HepG2 (cell line): ENCODE measurements at regions not wholly inside any gene's neighbourhood (a gene's known extent, or its start where the extent isn't known, plus 50 kb on each side); places are given as distances from the start of the nearest gene placed in this dataset.
A peak's percentile ranks its signal among the peaks of the same experiment; 100 is the strongest.

Source experiments
- ATAC-seq: fragments of 200-7000 bp; cut with Tn5 transposase; 3 replicates; pipeline ENCODE4 v1.9.1; 2020; ENCODE audit warnings: mild to moderate bottlenecking, moderate library complexity
- BruUV-seq: library from RNA; stranded (reverse); fragments of 400-500 nt; replicated peaks from 2 replicates; lab custom pipeline; 2021; lab: Mats Ljungman, UMichigan
- CTCF ChIA-PET: fragments of 300-600 bp; formaldehyde crosslinking; extraction: SDS; loops from one replicate; lab custom pipeline; 2021; ENCODE audit warnings: low total read pairs, inconsistent platforms, low intra/inter-chr PET ratio; lab: Yijun Ruan, JAX
- POLR2A ChIA-PET: fragments of 350-600 bp; sonication (Branson Sonifier 250); formaldehyde crosslinking; loops from one replicate; lab custom pipeline; 2020; ENCODE audit warnings: antibody characterized with exemption, inconsistent platforms; lab: Yijun Ruan, JAX
- DNase-seq: peaks from one replicate; pipeline ENCODE4 v3.0.0-alpha.2; 2015; ENCODE audit warnings: low spot score
- FAIRE-seq: peaks from 3 replicates; lab custom pipeline; 2011; peaks lifted over from hg19 to GRCh38; lab: Jason Lieb, UNC
- H2AFZ ChIP-seq: one replicate; pipeline ENCODE4 v1.6.1; 2011; ENCODE audit warnings: low read length, inconsistent platforms
- H3K27ac ChIP-seq: fragments of 300-600 bp; 3 replicates; pipeline ENCODE4 v1.8.0; 2011; ENCODE audit warnings: mixed run types, mild to moderate bottlenecking, mixed read lengths, low read length, inconsistent platforms; ENCODE audit not compliant: insufficient read depth; ENCODE audit errors: extremely low read length
- H3K27me3 ChIP-seq, 2 experiments: fragments of 200-600 bp in 1 of 2; 2 replicates in 1 of 2; 3 replicates in 1 of 2; pipeline versions ENCODE4 v1.6.0 to v1.8.0; 2011; ENCODE audit warnings: low read length in 2 of 2, mild to moderate bottlenecking in 2 of 2, moderate library complexity in 2 of 2, inconsistent platforms in 1 of 2; ENCODE audit not compliant: insufficient read depth in 2 of 2, control insufficient read depth in 1 of 2
- H3K36me3 ChIP-seq, 2 experiments: fragments of 200-600 bp in 1 of 2; replicated peaks in 1 of 2; 2 replicates in 1 of 2; 3 replicates in 1 of 2; pipeline versions ENCODE4 v1.5.1 to v1.8.0; 2011; ENCODE audit warnings: low read length in 2 of 2, inconsistent platforms in 1 of 2; ENCODE audit not compliant: insufficient read depth in 2 of 2, control insufficient read depth in 1 of 2
- H3K4me1 ChIP-seq: 2 replicates; pipeline ENCODE4 v1.5.1; 2012; ENCODE audit warnings: low read length, inconsistent platforms; ENCODE audit not compliant: insufficient read depth
- H3K4me2 ChIP-seq: 2 replicates; pipeline ENCODE4 v1.6.0; 2011; ENCODE audit warnings: low read depth, low read length, inconsistent platforms
- H3K4me3 ChIP-seq, 3 experiments: fragments of 200-600 bp in 1 of 3; sonication (generic), shearing (Covaris generic) in 1 of 3; replicated peaks in 1 of 3; 2 replicates each; pipeline ENCODE4 v1.5.1; 2011 to 2016; ENCODE audit warnings: low read length in 3 of 3, inconsistent platforms in 2 of 3, low read depth in 2 of 3, mild to moderate bottlenecking in 2 of 3, control low read depth in 1 of 3, mixed read lengths in 1 of 3; ENCODE audit not compliant: insufficient read depth in 1 of 3
- H3K79me2 ChIP-seq: one replicate; pipeline ENCODE4 v1.6.1; 2011; ENCODE audit warnings: low read length, inconsistent platforms; ENCODE audit not compliant: insufficient read depth
- H3K9ac ChIP-seq: 2 replicates; pipeline ENCODE4 v1.6.0; 2011; ENCODE audit warnings: mild to moderate bottlenecking, low read depth, low read length, inconsistent platforms; ENCODE audit not compliant: insufficient read depth
- H3K9me3 ChIP-seq: 2 replicates; pipeline ENCODE4 v1.5.1; 2012; ENCODE audit warnings: mild to moderate bottlenecking, low read length
- H4K20me1 ChIP-seq: 2 replicates; pipeline ENCODE4 v1.6.0; 2011; ENCODE audit warnings: inconsistent platforms, mild to moderate bottlenecking, low read length, moderate library complexity; ENCODE audit not compliant: insufficient read depth
- CHD2 ChIP-seq: IDR thresholded peaks from 2 replicates; pipeline ENCODE4 v1.6.1; 2011; ENCODE audit warnings: low read depth, low read length, improper control_type of control experiment
- HCFC1 ChIP-seq: fragments of 150-350 bp; IDR thresholded peaks from 2 replicates; pipeline ENCODE4 v1.6.1; 2014; ENCODE audit warnings: low read depth, low read length
- ISX ChIP-seq: sonication (generic); formaldehyde crosslinking; conservative IDR thresholded peaks from 2 replicates; pipeline ENCODE4 v1.5.0; 2020; ENCODE audit warnings: missing genetic modification reagents
- MAFK ChIP-seq, 2 experiments: IDR thresholded peaks in 1 of 2; conservative IDR thresholded peaks in 1 of 2; 2 replicates each; pipeline ENCODE4 v1.6.1; 2011; ENCODE audit warnings: improper control_type of control experiment in 2 of 2, low read length in 2 of 2
- NFKB2 ChIP-seq: sonication (generic); formaldehyde crosslinking; IDR thresholded peaks from 2 replicates; pipeline ENCODE4 v1.4.0; 2020; ENCODE audit warnings: missing genetic modification reagents, borderline replicate concordance
- NONO ChIP-seq, 2 experiments: fragments of 450-650 bp in 1 of 2; sonication (generic) in 1 of 2; formaldehyde crosslinking in 1 of 2; IDR thresholded peaks in 1 of 2; conservative IDR thresholded peaks in 1 of 2; 2 replicates each; pipeline versions ENCODE4 v1.6.1 to v1.8.0; 2017 to 2022; ENCODE audit warnings: mild to moderate bottlenecking in 1 of 2, missing genetic modification reagents in 1 of 2, moderate library complexity in 1 of 2
- NR2F1 ChIP-seq, 2 experiments: fragments of 450-650 bp in 1 of 2; formaldehyde crosslinking in 1 of 2; IDR thresholded peaks; 2 replicates each; pipeline versions ENCODE4 v1.5.0 to v1.6.1; 2016 to 2020; ENCODE audit warnings: mild to moderate bottlenecking in 1 of 2, missing compliant biosample characterization in 1 of 2, missing genetic modification reagents in 1 of 2, moderate library complexity in 1 of 2
- NR3C1 ChIP-seq: sonication (generic); formaldehyde crosslinking; IDR thresholded peaks from 2 replicates; pipeline ENCODE4 v1.4.0; 2020; ENCODE audit warnings: missing genetic modification reagents
- TBX2 ChIP-seq: sonication (generic); formaldehyde crosslinking; IDR thresholded peaks from 2 replicates; pipeline ENCODE4 v1.5.0; 2020; ENCODE audit warnings: missing genetic modification reagents, mild to moderate bottlenecking, borderline replicate concordance
- THRA ChIP-seq: sonication (generic); formaldehyde crosslinking; IDR thresholded peaks from 2 replicates; pipeline ENCODE4 v1.4.0; 2020; ENCODE audit warnings: missing genetic modification reagents, borderline replicate concordance
- XBP1 ChIP-seq: sonication (generic); formaldehyde crosslinking; IDR thresholded peaks from 2 replicates; pipeline ENCODE4 v1.5.0; 2020; ENCODE audit warnings: missing genetic modification reagents
- ZC3H13 ChIP-seq: sonication (generic); formaldehyde crosslinking; IDR thresholded peaks from 2 replicates; pipeline ENCODE4 v1.8.1; 2023; ENCODE audit warnings: mild to moderate bottlenecking, missing genetic modification reagents, moderate library complexity
- ZNF337 ChIP-seq: sonication (generic); formaldehyde crosslinking; IDR thresholded peaks from 2 replicates; pipeline ENCODE4 v1.5.1; 2020; ENCODE audit warnings: missing genetic modification reagents, low read depth, mild to moderate bottlenecking, borderline replicate concordance
- ZNF614 ChIP-seq: IDR thresholded peaks from 2 replicates; pipeline ENCODE4 v1.6.1; 2018; ENCODE audit warnings: missing biosample characterization, missing genetic modification reagents, inconsistent platforms, borderline replicate concordance
- WGBS: methylation state at CpG from one replicate; pipeline ENCODE4 v1.1.6; 2017; ENCODE audit warnings: low lambda C conversion rate; 5-methylcytosine and 5-hydroxymethylcytosine counted together
- in situ Hi-C: cut with HindIII; loops from 2 replicates; pipeline ENCODE4 v1.10.0; 2017; ENCODE audit warnings: low pct_unique_long_range_greater_than_20kb; ENCODE audit not compliant: extremely low pct_ligation_motif_present
- intact Hi-C: fragments of 100-400 bp; cut with micrococcal nuclease; formaldehyde crosslinking; loops from one replicate; pipeline ENCODE4 v1.10.0; 2022; ENCODE audit not compliant: unreplicated experiment
- TF ChIP-seq, protein P1 (sequence below): sonication (generic); formaldehyde crosslinking; IDR thresholded peaks from 2 replicates; pipeline ENCODE4; 2020; ENCODE audit warnings: missing genetic modification reagents, mild to moderate bottlenecking, borderline replicate concordance
- TF ChIP-seq, protein P2 (sequence below): sonication (generic); formaldehyde crosslinking; IDR thresholded peaks from 2 replicates; pipeline ENCODE4 v1.4.0; 2020; ENCODE audit warnings: missing genetic modification reagents; ENCODE audit errors: not compliant biosample characterization

DNA sequence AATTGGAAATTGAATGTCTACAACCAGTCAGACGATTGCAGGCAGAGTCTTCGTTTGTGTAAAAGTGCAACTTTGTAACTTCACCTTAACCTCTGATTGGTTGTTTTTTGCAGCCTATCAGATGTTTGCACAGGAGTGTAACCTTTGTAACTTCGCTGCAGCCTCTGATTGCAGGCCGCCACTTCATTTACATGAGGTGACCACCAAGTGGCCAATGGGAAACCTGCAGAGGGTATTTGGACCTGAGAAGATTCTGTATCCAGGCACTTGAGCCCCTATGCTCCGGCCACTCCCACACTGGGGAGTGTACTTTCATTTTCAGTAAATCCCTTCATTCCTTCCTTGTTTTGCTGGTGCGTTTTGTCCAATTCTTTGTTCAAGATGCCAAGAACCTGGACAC lies 68.1 kb upstream of the PFN2 start (continued):
- TF ChIP-seq, protein P1, sequence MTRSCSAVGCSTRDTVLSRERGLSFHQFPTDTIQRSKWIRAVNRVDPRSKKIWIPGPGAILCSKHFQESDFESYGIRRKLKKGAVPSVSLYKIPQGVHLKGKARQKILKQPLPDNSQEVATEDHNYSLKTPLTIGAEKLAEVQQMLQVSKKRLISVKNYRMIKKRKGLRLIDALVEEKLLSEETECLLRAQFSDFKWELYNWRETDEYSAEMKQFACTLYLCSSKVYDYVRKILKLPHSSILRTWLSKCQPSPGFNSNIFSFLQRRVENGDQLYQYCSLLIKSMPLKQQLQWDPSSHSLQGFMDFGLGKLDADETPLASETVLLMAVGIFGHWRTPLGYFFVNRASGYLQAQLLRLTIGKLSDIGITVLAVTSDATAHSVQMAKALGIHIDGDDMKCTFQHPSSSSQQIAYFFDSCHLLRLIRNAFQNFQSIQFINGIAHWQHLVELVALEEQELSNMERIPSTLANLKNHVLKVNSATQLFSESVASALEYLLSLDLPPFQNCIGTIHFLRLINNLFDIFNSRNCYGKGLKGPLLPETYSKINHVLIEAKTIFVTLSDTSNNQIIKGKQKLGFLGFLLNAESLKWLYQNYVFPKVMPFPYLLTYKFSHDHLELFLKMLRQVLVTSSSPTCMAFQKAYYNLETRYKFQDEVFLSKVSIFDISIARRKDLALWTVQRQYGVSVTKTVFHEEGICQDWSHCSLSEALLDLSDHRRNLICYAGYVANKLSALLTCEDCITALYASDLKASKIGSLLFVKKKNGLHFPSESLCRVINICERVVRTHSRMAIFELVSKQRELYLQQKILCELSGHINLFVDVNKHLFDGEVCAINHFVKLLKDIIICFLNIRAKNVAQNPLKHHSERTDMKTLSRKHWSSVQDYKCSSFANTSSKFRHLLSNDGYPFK (CRISPR knock-in tag) = no peak
- TF ChIP-seq ISX (CRISPR knock-in tag) (no peak), NR3C1 (CRISPR knock-in tag) (no peak), ZNF614 (no peak), XBP1 (CRISPR knock-in tag) (no peak), ZC3H13 (CRISPR knock-in tag) (no peak), TBX2 (CRISPR knock-in tag) (peak; percentile 20; the same call in 1 of the 2 replicates)
- TF ChIP-seq, protein P2, sequence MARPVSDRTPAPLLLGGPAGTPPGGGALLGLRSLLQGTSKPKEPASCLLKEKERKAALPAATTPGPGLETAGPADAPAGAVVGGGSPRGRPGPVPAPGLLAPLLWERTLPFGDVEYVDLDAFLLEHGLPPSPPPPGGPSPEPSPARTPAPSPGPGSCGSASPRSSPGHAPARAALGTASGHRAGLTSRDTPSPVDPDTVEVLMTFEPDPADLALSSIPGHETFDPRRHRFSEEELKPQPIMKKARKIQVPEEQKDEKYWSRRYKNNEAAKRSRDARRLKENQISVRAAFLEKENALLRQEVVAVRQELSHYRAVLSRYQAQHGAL (CRISPR knock-in tag) = no peak

DNA sequence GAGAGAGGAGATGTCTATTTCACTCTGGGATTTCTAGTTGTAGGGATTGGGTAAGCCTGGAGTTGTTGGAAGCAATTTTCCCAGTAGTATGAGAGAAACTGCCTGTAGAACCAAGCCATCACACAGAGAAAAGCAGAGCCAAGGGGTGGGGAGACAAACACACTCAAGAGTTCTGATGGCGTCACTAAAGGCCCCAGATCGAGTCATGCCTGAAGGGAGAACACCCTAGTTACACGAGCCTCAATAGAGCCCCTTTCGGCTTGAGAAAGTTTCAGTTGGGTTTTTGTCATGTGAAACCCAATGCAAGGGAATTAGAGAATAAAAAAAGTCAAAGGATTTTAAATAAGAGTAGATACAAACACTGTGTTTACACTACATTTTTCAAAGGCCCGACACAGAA lies 66.1 kb upstream of the PFN2 start:
- H3K36me3 ChIP-seq = no peaks in the 10 kb centered on the region
- no peak overlapping the region for H3K27ac ChIP-seq
- no peaks in the 10 kb centered on the region for H4K20me1 ChIP-seq
- DNase-seq = no peak
- ChIA-PET CTCF (no interaction called here), POLR2A (no interaction called here)
- no peaks in the 10 kb centered on the region for H3K9me3 ChIP-seq
- H3K79me2 ChIP-seq = no peaks in the 10 kb centered on the region
- no peak overlapping the region for H3K4me3 ChIP-seq
- TF ChIP-seq ZNF337 (CRISPR knock-in tag) (no peak), CHD2 (no peak), NFKB2 (no peak), NONO (IDR thresholded peaks at IDR 0.05) (no peak), NONO (CRISPR knock-in tag; conservative IDR thresholded peaks at IDR 0.05) (no peak), HCFC1 (no peak), NR2F1 (CRISPR knock-in tag; IDR thresholded peaks at IDR 0.05) (no peak), ZC3H13 (CRISPR knock-in tag) (no peak), THRA (CRISPR knock-in tag) (no peak), MAFK (conservative IDR thresholded peaks at IDR 0.05 in 1 of 2, IDR thresholded peaks at IDR 0.05 in 1 of 2; ENCODE audit: low read length in 2 of 2) (no peak)
- no peak overlapping the region for H3K4me2 ChIP-seq
- WGBS = 25% methylated on average over 5 of the region's 5 CpGs
- no peak overlapping the region for H2AFZ ChIP-seq
- intact Hi-C loops (no loop called here), in situ Hi-C loops (no loop called here)
- peaks cover 0 to 9% of the 10 kb centered on the region in 2 experiments; a peak in 2 of 5 replicates for H3K27me3 ChIP-seq
- H3K9ac ChIP-seq = no peak overlapping the region
- BruUV-seq = no TSS peak
- peaks cover 7% of the 10 kb centered on the region; the same call in 1 of the 2 replicates for H3K4me1 ChIP-seq
- no peak for FAIRE-seq
- no peak for ATAC-seq
